BJ (cell line): ENCODE measurements at regions not wholly inside any gene's neighbourhood (a gene's known extent, or its start where the extent isn't known, plus 50 kb on each side); places are given as distances from the start of the nearest gene placed in this dataset.

ENCODE experiments used
- CTCF ChIA-PET: fragments of 350-600 bp; formaldehyde crosslinking; extraction: SDS; loops from one replicate; lab custom pipeline; 2021; ENCODE audit warnings: antibody characterized with exemption, inconsistent platforms; lab: Yijun Ruan, JAX
- POLR2A ChIA-PET: fragments of 300-600 bp; sonication (Branson Sonifier 250); formaldehyde crosslinking; extraction: SDS; loops from one replicate; lab custom pipeline; 2021; ENCODE audit warnings: antibody characterized with exemption; lab: Charles Lee
- DNase-seq: peaks from one replicate; pipeline ENCODE4 v3.0.0-alpha.2; 2011; ENCODE audit warnings: low read depth
- H3K27me3 ChIP-seq: 2 replicates; pipeline ENCODE4 v1.6.0; 2011; ENCODE audit warnings: low read length; ENCODE audit not compliant: control insufficient read depth, insufficient read depth
- H3K36me3 ChIP-seq: 2 replicates; pipeline ENCODE4 v1.5.1; 2011; ENCODE audit warnings: low read length; ENCODE audit not compliant: control insufficient read depth, insufficient read depth
- H3K4me3 ChIP-seq: 2 replicates; pipeline ENCODE4 v1.5.1; 2011; ENCODE audit warnings: low read depth, mild to moderate bottlenecking, control low read depth, low read length
- TF ChIP-seq, protein P1 (sequence below): IDR thresholded peaks from 2 replicates; pipeline ENCODE4 v1.5.1; 2011; ENCODE audit warnings: low read depth, mild to moderate bottlenecking, control low read depth, inconsistent platforms, low read length, moderate library complexity; ENCODE audit not compliant: insufficient read depth

- no peak for DNase-seq
- Histone ChIP-seq H3K27me3 (no peaks in the 10 kb centered on the region), H3K36me3 (no peaks in the 10 kb centered on the region), H3K4me3 (no peak overlapping the region)
- CTCF ChIA-PET: interaction anchor here (1.0 kb wide), 1 partner anchor 19 kb away, joined by 3 read pairs; no protein-coding TSS in a partner anchor
- POLR2A ChIA-PET: no interaction called here
- TF ChIP-seq, protein P1, sequence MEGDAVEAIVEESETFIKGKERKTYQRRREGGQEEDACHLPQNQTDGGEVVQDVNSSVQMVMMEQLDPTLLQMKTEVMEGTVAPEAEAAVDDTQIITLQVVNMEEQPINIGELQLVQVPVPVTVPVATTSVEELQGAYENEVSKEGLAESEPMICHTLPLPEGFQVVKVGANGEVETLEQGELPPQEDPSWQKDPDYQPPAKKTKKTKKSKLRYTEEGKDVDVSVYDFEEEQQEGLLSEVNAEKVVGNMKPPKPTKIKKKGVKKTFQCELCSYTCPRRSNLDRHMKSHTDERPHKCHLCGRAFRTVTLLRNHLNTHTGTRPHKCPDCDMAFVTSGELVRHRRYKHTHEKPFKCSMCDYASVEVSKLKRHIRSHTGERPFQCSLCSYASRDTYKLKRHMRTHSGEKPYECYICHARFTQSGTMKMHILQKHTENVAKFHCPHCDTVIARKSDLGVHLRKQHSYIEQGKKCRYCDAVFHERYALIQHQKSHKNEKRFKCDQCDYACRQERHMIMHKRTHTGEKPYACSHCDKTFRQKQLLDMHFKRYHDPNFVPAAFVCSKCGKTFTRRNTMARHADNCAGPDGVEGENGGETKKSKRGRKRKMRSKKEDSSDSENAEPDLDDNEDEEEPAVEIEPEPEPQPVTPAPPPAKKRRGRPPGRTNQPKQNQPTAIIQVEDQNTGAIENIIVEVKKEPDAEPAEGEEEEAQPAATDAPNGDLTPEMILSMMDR: no peak
These were observed 230.6 kb upstream of the CPEB2 start for GRCh38 chr4:14771504-14772175.

DNA sequence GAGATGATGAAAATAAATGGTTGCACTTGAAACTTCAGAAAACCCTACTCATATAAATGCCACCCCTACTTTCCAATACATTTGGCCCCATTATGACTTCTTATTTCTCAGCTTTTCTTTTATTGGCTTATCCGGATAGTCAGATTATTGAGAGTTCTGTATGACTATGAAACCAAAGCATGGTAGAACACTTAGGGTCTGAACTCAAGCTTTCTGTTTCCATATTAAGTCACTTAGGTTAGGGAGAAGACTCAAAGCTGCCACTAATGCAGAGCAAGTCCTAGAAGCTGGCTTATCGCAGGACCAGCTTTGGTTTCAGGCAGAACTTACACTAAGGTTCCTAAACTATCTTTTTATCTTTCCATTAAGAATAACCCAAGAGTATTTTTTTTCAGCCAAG lies 229.9 kb upstream of the CPEB2 start:
- no peak overlapping the region for H3K4me3 ChIP-seq
- no peak for DNase-seq
- TF ChIP-seq, protein P1: no peak
- CTCF ChIA-PET: interaction anchor here (0.5 kb wide), 1 partner anchor 195 kb away, joined by 3 read pairs; no protein-coding TSS in a partner anchor
- POLR2A ChIA-PET: no interaction called here
- no peaks in the 10 kb centered on the region for H3K27me3 ChIP-seq
- no peaks in the 10 kb centered on the region for H3K36me3 ChIP-seq

DNA sequence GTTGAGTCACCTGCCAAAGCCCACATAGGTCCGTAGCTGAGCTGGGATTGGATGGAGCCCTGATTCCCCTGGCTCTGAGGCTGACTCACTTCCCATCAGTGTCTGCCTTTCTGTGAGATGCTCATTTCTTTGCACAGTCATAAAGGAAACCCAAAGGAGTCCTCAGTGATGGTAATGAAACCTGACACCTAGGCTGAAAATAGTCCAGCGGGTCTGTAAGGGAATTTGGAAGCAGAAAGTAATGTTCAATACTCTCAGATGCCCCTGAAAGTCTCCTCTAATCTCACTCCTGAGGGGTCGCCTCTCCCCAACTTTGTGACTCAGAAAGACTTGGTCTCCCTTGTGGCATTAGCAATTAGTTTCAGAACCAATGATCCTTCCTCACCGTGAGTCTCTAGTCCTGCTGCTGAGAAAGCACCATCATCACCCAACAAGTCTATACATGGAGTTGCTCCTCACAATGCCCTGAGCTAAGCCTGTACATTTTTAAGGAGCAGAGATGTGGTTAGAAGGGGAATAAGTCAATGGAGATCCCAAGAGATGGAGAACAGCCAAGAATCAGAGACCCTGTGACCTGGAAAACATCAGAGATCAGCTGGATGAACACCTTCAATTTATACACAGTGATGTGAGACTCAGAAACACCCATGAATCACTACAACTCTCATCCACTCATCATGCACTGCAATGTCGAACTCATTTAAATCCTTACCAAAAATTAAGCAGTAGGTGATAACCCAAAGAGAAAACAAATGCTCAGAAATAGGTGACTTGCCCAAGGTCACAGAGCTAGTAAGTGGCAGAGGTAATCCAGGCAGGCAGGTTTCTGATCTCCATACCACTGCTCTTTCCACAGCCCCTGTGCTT lies 219.0 kb upstream of the CPEB2 start:
- TF ChIP-seq, protein P1: no peak
- no peaks in the 10 kb centered on the region for H3K36me3 ChIP-seq
- POLR2A ChIA-PET: no interaction called here
- CTCF ChIA-PET: no interaction called here
- no peaks in the 10 kb centered on the region for H3K27me3 ChIP-seq
- no peak for DNase-seq
- H3K4me3 ChIP-seq: no peak overlapping the region

DNA sequence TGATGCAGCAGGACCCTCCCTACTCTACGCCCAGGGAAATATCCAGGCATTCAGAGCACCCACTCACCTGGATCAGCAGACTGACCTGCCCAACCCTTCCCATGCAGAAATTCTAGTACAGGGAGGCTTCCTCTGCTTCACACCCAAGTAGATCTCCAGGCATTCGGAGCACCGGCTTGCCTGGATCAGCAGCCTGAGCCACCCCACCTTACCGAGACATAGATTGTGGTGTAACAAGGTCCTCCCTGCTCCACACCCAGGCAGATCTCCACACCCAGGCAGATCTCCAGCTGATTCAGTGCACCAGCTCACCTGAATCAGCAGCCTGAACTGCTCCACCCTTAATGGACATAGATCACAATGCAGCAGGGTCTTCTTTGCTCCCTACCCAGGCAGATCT lies 215.1 kb upstream of the CPEB2 start:
- TF ChIP-seq, protein P1: no peak
- POLR2A ChIA-PET: no interaction called here
- Histone ChIP-seq H3K27me3 (no peaks in the 10 kb centered on the region), H3K36me3 (no peaks in the 10 kb centered on the region), H3K4me3 (no peak overlapping the region)
- no peak for DNase-seq
- CTCF ChIA-PET: interaction anchor here (1.4 to 2.7 kb wide), 2 partner anchors 1130 to 1133 kb away, joined by 5 to 7 read pairs; no protein-coding TSS in a partner anchor

GRCh38 chr4:14787894-14788293 lies 214.4 kb upstream of the CPEB2 start:
- no peak for DNase-seq
- ChIA-PET POLR2A (no interaction called here), CTCF (interaction anchor here (0.9 to 2.7 kb wide), 3 partner anchors 17 to 1133 kb away, joined by 5 to 7 read pairs (median 5); no protein-coding TSS in a partner anchor)
- no peaks in the 10 kb centered on the region for H3K36me3 ChIP-seq
- H3K27me3 ChIP-seq: no peaks in the 10 kb centered on the region
- no peak overlapping the region for H3K4me3 ChIP-seq
- TF ChIP-seq, protein P1: peak; percentile 62
